ENCODE measurements at regions not wholly inside any gene's neighbourhood (a gene's known extent, or its start where the extent isn't known, plus 50 kb on each side); places are given as distances from the start of the nearest gene placed in this dataset.
"Not testable (repeated sequence)": the region's sequence is repeated elsewhere in the genome, so short reads cannot be mapped to it uniquely, and the experiment has no call there.

DNA sequence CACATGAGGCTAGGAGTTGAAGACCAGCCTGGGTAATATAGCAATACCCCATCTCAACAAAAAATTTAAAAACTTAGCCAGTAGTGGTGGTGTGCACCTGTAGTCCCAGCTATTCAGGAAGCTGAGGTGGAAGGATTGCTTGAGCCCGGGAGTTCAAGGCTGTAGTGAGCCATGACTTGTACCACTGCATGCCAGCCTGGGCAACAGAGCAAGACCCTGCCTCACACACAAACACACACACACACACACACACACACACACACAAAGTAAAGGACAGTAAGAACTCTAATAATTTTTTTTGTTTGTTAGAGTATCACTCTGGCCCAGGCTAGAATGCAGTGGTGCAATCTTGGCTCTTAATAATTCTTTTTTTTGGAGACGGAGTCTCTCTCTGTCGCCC, 138.0 kb upstream of the SOD1 start:
- no peak overlapping the region for H3K27ac ChIP-seq
- TF ChIP-seq, protein P1, sequence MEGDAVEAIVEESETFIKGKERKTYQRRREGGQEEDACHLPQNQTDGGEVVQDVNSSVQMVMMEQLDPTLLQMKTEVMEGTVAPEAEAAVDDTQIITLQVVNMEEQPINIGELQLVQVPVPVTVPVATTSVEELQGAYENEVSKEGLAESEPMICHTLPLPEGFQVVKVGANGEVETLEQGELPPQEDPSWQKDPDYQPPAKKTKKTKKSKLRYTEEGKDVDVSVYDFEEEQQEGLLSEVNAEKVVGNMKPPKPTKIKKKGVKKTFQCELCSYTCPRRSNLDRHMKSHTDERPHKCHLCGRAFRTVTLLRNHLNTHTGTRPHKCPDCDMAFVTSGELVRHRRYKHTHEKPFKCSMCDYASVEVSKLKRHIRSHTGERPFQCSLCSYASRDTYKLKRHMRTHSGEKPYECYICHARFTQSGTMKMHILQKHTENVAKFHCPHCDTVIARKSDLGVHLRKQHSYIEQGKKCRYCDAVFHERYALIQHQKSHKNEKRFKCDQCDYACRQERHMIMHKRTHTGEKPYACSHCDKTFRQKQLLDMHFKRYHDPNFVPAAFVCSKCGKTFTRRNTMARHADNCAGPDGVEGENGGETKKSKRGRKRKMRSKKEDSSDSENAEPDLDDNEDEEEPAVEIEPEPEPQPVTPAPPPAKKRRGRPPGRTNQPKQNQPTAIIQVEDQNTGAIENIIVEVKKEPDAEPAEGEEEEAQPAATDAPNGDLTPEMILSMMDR (conservative IDR thresholded peaks at IDR 0.05), result no peak
- no peak for TF ChIP-seq ZFX (IDR thresholded peaks at IDR 0.05)

GRCh38 chr21:31520561-31521098, 138.9 kb upstream of the SOD1 start:
- H3K27ac ChIP-seq, result no peak overlapping the region
- TF ChIP-seq ZFX (IDR thresholded peaks at IDR 0.05), result no peak

- no peak overlapping the region for H3K27ac ChIP-seq
- TF ChIP-seq ZFX (IDR thresholded peaks at IDR 0.05), result no peak
- TF ChIP-seq, protein P1 (conservative IDR thresholded peaks at IDR 0.05), result no peak
These were observed 140.9 kb upstream of the SOD1 start for GRCh38 chr21:31518580-31518979.

DNA sequence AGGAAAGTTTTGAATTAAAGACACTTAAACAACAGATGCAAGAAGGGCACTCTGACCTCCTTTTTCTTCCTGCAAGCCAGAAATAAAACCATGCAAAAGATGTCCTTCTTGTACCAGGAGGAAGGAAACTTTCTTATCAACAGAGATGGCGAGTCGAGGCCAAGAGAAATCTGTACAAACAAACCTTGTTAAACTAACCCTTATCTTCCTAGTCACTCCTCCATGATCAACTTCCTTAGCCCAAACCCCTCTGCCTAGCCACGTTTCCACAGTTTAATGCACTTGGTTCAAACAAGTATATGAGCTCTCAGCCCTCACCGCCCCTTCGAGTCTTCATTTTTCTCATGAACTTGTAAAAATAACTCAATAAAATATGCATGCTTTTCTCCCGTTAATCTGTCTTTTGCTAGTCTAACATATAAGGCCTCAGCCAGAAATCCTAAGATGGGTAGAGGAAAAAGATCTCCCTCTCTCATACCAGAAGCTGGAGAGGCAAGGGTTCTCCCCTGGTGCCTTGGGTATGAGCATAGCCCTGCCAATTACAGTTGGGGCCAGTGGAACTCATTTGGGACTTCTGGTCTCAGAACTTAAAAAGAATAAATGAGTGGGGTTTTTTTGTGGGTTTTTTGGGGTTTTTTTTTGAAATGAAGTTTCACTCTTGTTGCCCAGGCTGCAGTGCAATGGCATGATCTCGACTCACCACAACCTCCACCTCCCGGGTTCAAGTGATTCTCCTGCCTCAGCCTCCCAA, 141.7 kb upstream of the SOD1 start:
- no peak overlapping the region; the same call in 1 of the 2 replicates for H3K27ac ChIP-seq
- TF ChIP-seq, protein P1 (conservative IDR thresholded peaks at IDR 0.05), result no peak

GRCh38 chr21:31515253-31515652, 144.2 kb upstream of the SOD1 start:
- H3K27ac ChIP-seq, result no peak overlapping the region
- TF ChIP-seq ZFX (IDR thresholded peaks at IDR 0.05), result no peak
- TF ChIP-seq, protein P1 (conservative IDR thresholded peaks at IDR 0.05), result no peak

- TF ChIP-seq ZFX (IDR thresholded peaks at IDR 0.05), result no peak
- TF ChIP-seq, protein P1 (conservative IDR thresholded peaks at IDR 0.05), result no peak
- H3K27ac ChIP-seq, result no peak overlapping the region
These were observed 144.9 kb upstream of the SOD1 start for GRCh38 chr21:31514598-31514997.

- not testable (repeated sequence) for H3K27ac ChIP-seq
These were observed 146.0 kb upstream of the SOD1 start for GRCh38 chr21:31513541-31513940.

DNA sequence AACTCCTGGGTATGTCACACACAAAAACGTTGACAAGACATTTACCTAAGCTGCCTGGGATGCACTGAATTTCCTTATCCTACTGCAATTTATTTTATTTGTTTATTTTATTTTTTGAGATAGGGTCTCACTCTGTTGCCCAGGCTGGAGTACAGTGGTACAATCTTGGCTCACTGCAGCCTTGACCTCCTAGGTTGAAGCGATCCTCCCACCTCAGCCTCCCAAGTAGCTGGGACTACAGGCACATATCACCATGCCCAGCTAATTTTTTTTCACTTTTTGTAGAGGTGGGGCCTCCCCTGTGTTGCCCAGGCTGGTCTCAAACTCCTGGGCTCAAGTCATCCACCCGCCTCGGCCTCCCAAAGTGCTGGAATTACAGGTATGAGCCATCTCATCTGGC, 147.5 kb upstream of the SOD1 start:
- H3K27ac ChIP-seq, result not testable (repeated sequence)

DNA sequence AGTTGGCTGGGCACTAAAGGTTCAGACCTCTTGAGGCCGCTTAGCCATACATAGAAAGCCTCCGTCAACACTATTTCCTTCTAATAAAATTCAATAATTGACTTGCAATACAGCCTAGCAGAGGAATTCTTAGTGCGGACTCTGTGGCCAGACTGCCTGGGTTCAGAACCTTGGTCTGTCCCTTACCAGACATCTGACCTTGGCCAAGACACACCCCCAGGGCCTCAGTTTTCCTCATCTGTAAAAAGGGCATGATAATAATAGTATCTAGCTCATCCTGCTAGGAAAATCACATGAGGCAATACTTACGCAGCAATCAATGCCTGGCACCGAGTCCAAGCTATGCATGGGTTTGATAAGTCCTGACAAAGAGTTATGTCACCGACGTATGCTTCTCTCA, 148.2 kb upstream of the SOD1 start:
- no peak overlapping the region for H3K27ac ChIP-seq
- TF ChIP-seq, protein P1 (conservative IDR thresholded peaks at IDR 0.05), result no peak
- no peak for TF ChIP-seq ZFX (IDR thresholded peaks at IDR 0.05)

Data from C4-2B (cell line).